ENCODE measurements at regions not wholly inside any gene's neighbourhood (a gene's known extent, or its start where the extent isn't known, plus 50 kb on each side); places are given as distances from the start of the nearest gene placed in this dataset.
"Not testable (repeated sequence)": the region's sequence is repeated elsewhere in the genome, so short reads cannot be mapped to it uniquely, and the experiment has no call there.

DNA sequence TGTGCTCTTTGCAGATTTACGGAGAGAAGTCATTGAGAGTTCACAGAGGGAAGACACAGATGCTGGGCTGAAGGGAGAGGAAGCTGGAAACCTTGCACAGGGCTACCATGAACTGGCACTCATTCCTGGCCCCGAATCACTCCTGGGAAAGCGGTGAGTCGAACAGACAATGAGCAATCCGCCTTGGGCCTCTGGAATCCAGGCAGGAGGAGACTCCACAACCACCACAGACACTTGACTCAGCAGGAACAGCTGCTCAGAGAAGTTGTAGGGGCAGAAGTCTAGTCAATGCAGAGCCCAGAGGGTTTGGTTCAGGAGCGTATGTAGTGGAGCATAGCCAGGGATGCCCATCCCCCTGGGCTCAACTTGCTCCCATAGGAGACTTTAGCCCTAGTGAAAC is 62.8 kb upstream of the GRIA3 start:
- intact Hi-C loops (cut with DNase I; ENCODE audit: low total_unique reads), result no loop called here

DNA sequence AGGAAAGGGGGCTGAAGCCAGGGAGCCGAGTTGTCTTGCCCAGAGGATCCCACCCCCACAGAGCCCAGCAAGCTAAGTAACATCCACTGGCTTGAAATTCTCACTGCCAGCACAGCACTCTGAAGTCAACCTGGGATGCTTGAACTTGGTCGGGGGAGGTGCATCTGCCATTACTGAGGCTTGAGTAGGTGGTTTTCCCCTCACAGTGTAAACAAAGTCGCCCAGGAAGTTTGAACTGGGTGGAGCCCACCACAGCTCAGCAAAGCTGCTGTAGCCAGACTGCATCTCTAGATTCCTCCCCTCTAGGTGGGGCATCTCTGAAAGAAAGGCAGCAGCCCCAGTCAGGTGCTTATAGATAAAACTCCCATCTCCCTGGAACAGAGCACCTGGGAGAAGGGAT is 54.3 kb upstream of the GRIA3 start:
- intact Hi-C loops (cut with DNase I; ENCODE audit: low total_unique reads); H3K27me3 ChIP-seq; DNase-seq (ENCODE audit: low spot score in 2 of 2): not testable (repeated sequence)

More for the DNA sequence above, 62.8 kb upstream of the GRIA3 start:
- TF ChIP-seq, protein P1, sequence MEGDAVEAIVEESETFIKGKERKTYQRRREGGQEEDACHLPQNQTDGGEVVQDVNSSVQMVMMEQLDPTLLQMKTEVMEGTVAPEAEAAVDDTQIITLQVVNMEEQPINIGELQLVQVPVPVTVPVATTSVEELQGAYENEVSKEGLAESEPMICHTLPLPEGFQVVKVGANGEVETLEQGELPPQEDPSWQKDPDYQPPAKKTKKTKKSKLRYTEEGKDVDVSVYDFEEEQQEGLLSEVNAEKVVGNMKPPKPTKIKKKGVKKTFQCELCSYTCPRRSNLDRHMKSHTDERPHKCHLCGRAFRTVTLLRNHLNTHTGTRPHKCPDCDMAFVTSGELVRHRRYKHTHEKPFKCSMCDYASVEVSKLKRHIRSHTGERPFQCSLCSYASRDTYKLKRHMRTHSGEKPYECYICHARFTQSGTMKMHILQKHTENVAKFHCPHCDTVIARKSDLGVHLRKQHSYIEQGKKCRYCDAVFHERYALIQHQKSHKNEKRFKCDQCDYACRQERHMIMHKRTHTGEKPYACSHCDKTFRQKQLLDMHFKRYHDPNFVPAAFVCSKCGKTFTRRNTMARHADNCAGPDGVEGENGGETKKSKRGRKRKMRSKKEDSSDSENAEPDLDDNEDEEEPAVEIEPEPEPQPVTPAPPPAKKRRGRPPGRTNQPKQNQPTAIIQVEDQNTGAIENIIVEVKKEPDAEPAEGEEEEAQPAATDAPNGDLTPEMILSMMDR (IDR thresholded peaks at IDR 0.05), result no peak
- TF ChIP-seq POLR2AphosphoS5 (IDR thresholded peaks at IDR 0.05) (no peak), POLR2A (IDR thresholded peaks at IDR 0.05) (no peak)
- H3K9me3 ChIP-seq, result peaks cover 0 to 4% of the 10 kb centered on the region in 2 donors
- H3K4me3 ChIP-seq, result no peak overlapping the region
- H3K27ac ChIP-seq, result no peak overlapping the region
- H3K27me3 ChIP-seq, result no peaks in the 10 kb centered on the region
- DNase-seq (ENCODE audit: low spot score in 2 of 2), result no peak
- H3K36me3 ChIP-seq, result no peaks in the 10 kb centered on the region
- H3K4me1 ChIP-seq, result no peaks in the 10 kb centered on the region

More for the DNA sequence above, 54.3 kb upstream of the GRIA3 start:
- H3K36me3 ChIP-seq, H3K4me3 ChIP-seq, H3K9me3 ChIP-seq, H3K27ac ChIP-seq, H3K4me1 ChIP-seq: not testable (repeated sequence)
